Liver (tissue), 3 donors: ENCODE measurements at regions not wholly inside any gene's neighbourhood (a gene's known extent, or its start where the extent isn't known, plus 50 kb on each side); places are given as distances from the start of the nearest gene placed in this dataset.

Experiments used
- CTCF ChIP-seq: fragments of 150-350 bp; IDR thresholded peaks from 2 replicates; pipeline ENCODE4 v1.5.1; 2017; ENCODE audit warnings: improper control_type of control experiment, low read depth, low read length; ENCODE audit not compliant: missing input control
- EGR1 ChIP-seq, 2 donors: IDR thresholded peaks; 2 replicates each; pipeline ENCODE4 v1.6.1; 2016 to 2018; ENCODE audit warnings: antibody characterized with exemption in 2 of 2, low read depth in 2 of 2
- JUND ChIP-seq, 2 donors: IDR thresholded peaks; 2 replicates each; pipeline ENCODE4 v1.6.1; 2016; ENCODE audit warnings: antibody characterized with exemption in 2 of 2
- MAX ChIP-seq: IDR thresholded peaks from 2 replicates; pipeline ENCODE4 v1.6.1; 2016; ENCODE audit warnings: antibody characterized with exemption
- RAD21 ChIP-seq, 2 donors: IDR thresholded peaks; 2 replicates each; pipeline ENCODE4 v1.6.1; 2016; ENCODE audit warnings: antibody characterized with exemption in 2 of 2, mild to moderate bottlenecking in 2 of 2
- REST ChIP-seq: IDR thresholded peaks from 2 replicates; pipeline ENCODE4 v1.6.1; 2016; ENCODE audit warnings: antibody characterized with exemption, mild to moderate bottlenecking
- RXRA ChIP-seq, 2 donors: IDR thresholded peaks; 2 replicates each; pipeline ENCODE4 v1.6.1; 2017 to 2018; ENCODE audit warnings: antibody characterized with exemption in 2 of 2, mild to moderate bottlenecking in 1 of 2
- TAF1 ChIP-seq: conservative IDR thresholded peaks from 2 replicates; pipeline ENCODE4 v1.6.1; 2016; ENCODE audit warnings: antibody characterized with exemption, mild to moderate bottlenecking
- YY1 ChIP-seq: IDR thresholded peaks from 2 replicates; pipeline ENCODE4 v1.6.1; 2016; ENCODE audit warnings: antibody characterized with exemption, mild to moderate bottlenecking
- TF ChIP-seq, protein P1 (sequence below): IDR thresholded peaks from 2 replicates; pipeline ENCODE4 v1.6.1; 2016; ENCODE audit warnings: antibody characterized with exemption
- donor health status: healthy.
- donor health status: healthy.

DNA sequence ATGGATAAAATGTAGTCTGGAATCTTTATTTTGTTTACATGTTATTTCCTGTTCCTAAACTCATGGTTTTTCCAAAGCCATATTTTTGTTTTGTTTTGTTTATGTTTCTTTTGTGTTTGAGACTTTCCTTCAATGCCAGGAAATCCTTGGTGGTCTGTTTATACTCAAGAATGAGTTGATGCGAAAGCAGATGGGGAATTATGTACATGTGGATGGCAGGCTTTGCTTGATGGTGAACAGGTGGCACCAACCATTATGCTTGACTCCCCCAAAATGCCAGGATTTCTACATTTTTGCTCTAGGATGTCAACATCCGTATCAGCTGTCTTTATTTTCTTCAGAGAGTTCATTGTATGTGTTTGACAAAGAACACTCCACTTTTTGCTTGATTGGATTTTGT, 448.5 kb downstream of the PRDM2 start:
- no peak for TF ChIP-seq CTCF
- TF ChIP-seq MAX: no peak
- TF ChIP-seq RAD21 (IDR thresholded peaks at IDR 0.05): no peak
- no peak for TF ChIP-seq RXRA (IDR thresholded peaks at IDR 0.05)
- no peak for TF ChIP-seq TAF1
- TF ChIP-seq JUND (IDR thresholded peaks at IDR 0.05): no peak
- TF ChIP-seq, protein P1, sequence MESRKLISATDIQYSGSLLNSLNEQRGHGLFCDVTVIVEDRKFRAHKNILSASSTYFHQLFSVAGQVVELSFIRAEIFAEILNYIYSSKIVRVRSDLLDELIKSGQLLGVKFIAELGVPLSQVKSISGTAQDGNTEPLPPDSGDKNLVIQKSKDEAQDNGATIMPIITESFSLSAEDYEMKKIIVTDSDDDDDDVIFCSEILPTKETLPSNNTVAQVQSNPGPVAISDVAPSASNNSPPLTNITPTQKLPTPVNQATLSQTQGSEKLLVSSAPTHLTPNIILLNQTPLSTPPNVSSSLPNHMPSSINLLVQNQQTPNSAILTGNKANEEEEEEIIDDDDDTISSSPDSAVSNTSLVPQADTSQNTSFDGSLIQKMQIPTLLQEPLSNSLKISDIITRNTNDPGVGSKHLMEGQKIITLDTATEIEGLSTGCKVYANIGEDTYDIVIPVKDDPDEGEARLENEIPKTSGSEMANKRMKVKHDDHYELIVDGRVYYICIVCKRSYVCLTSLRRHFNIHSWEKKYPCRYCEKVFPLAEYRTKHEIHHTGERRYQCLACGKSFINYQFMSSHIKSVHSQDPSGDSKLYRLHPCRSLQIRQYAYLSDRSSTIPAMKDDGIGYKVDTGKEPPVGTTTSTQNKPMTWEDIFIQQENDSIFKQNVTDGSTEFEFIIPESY: no peak
- TF ChIP-seq YY1: no peak
- TF ChIP-seq REST: no peak
- no peak for TF ChIP-seq EGR1 (IDR thresholded peaks at IDR 0.05; ENCODE audit: low read depth in 2 of 2)
